GM08714 (cell line): ENCODE measurements at regions not wholly inside any gene's neighbourhood (a gene's known extent, or its start where the extent isn't known, plus 50 kb on each side); places are given as distances from the start of the nearest gene placed in this dataset.
A peak's percentile ranks its signal among the peaks of the same experiment; 100 is the strongest.
"Not testable (repeated sequence)": the region's sequence is repeated elsewhere in the genome, so short reads cannot be mapped to it uniquely, and the experiment has no call there.

Experiments
- H3K4me3 ChIP-seq: fragments of 200-500 bp; sonication (Bioruptor generic); 2 replicates; pipeline ENCODE4 v1.5.1; 2014; ENCODE audit warnings: mild to moderate bottlenecking, low read length, inconsistent platforms

GRCh38 chr9:41273549-41274267 lies 84.6 kb upstream of the ZNG1F start:
- peak overlapping the region; percentile 70; the same call in 1 of the 2 replicates for H3K4me3 ChIP-seq

GRCh38 chr9:41272879-41273548 lies 83.9 kb upstream of the ZNG1F start:
- H3K4me3 ChIP-seq, result peak overlapping the region; percentile 62; the same call in 1 of the 2 replicates

- H3K4me3 ChIP-seq, result not testable (repeated sequence)
Observed at GRCh38 chr9:41270992-41271391, 81.9 kb upstream of the ZNG1F start.

GRCh38 chr9:41269471-41269870 lies 80.4 kb upstream of the ZNG1F start:
- H3K4me3 ChIP-seq, result not testable (repeated sequence)

GRCh38 chr9:41269054-41269453 lies 79.9 kb upstream of the ZNG1F start:
- not testable (repeated sequence) for H3K4me3 ChIP-seq

- H3K4me3 ChIP-seq, result not testable (repeated sequence)
Observed at GRCh38 chr9:41266602-41267001, 77.5 kb upstream of the ZNG1F start.

GRCh38 chr9:41266000-41266399 lies 76.9 kb upstream of the ZNG1F start:
- H3K4me3 ChIP-seq, result not testable (repeated sequence)

- not testable (repeated sequence) for H3K4me3 ChIP-seq
Observed at GRCh38 chr9:41251973-41252372, 62.9 kb upstream of the ZNG1F start.

- not testable (repeated sequence) for H3K4me3 ChIP-seq
Observed at GRCh38 chr9:41251101-41251500, 62.0 kb upstream of the ZNG1F start.

GRCh38 chr9:41246702-41247101 lies 57.6 kb upstream of the ZNG1F start:
- H3K4me3 ChIP-seq, result not testable (repeated sequence)
